NCI-H774 (cell line): ENCODE measurements at regions not wholly inside any gene's neighbourhood (a gene's known extent, or its start where the extent isn't known, plus 50 kb on each side); places are given as distances from the start of the nearest gene placed in this dataset.
"Not testable (repeated sequence)": the region's sequence is repeated elsewhere in the genome, so short reads cannot be mapped to it uniquely, and the experiment has no call there.

Experiments used
- DNase-seq: peaks from one replicate; lab custom pipeline; 2025; lab: John Stamatoyannopoulos, UW

- no peak for DNase-seq
These were observed 182.5 kb downstream of the TMEM167A start for GRCh38 chr5:82894716-82895115.

GRCh38 chr5:82889088-82889487, 188.1 kb downstream of the TMEM167A start:
- DNase-seq = no peak

GRCh38 chr5:82886911-82887310, 190.3 kb downstream of the TMEM167A start:
- no peak for DNase-seq

DNA sequence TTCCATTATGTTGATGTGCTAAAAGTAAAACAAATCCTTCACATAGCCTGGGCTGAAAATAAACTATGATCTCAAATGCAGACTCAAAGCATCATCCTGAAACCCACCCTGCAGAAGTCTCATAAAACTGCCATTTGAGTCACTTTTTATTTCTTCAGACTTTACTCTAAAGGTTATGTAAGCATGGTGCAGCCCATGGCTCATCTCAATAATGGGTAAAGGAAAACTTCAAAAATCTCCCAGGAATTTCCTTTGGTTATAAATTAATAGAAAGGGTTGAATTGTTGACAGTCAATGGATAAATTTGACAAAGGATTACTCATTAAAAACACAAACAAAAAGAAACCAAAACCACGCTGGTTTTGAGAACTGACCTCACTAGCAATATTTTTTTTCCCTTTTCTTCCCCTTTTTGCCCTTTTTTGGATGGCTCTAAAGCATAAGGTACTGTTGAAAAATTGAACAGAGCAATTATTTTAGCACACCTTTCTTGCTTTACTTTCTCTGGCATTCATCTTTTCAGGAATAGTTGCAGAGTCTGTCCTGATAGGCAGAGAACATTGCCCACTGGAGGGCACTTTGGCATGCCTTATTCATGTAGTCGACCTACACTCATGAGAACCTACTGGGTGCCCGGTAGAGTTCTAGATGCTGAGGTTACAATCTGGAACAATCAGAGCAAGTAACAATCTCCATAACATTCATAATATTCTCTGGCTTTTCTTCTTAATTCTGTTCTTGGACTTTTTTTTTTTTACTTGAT, 191.4 kb downstream of the TMEM167A start:
- no peak for DNase-seq

DNA sequence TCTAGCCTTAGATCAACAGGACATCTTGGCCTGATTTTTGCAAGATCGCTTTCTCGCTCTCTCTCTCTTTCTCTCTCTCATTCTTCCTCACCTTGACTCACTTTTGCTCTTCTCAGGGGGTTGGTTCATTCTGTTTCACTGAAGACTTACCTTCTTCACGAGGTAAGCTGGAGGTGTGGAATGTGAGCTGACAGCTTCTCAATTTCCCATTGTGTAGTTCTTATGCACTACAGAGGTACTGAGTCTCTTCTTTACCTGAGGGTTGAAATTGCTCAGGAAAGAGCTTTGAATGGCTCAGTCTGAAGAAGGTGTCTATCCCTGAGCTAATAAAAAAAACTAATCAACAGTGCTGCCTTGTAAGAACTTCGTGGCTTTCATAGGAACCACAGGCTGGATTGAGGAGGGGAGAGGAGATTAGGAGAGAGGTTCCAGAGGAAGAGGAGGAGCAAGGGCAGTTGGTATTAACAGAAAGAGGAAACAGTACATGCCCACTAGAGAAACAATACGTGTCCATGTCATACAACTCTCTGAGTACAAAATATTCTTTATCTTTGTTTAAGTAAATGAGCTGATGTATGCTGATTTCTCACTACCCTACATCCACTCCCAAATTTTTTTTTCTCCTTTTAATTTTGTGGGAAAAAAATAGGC, 192.2 kb downstream of the TMEM167A start:
- DNase-seq = no peak

DNA sequence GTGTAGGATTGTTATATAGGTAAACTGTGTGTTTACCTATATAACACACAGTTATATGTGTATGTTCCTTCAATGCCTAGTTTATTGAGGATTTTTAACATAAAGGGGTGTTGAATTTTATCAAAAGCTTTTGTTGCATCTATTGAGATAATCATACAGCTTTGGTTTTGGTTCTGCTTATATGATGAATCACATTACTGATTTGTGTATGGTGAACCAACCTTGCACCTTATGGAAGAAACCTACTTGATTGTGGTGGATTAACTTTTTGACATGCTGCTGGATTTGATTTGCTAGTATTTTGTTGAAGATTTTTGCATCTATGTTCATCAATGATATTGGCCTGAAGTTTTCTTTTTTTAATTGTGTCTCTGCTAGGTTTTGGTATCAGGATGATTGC, 194.9 kb downstream of the TMEM167A start:
- DNase-seq = no peak

DNA sequence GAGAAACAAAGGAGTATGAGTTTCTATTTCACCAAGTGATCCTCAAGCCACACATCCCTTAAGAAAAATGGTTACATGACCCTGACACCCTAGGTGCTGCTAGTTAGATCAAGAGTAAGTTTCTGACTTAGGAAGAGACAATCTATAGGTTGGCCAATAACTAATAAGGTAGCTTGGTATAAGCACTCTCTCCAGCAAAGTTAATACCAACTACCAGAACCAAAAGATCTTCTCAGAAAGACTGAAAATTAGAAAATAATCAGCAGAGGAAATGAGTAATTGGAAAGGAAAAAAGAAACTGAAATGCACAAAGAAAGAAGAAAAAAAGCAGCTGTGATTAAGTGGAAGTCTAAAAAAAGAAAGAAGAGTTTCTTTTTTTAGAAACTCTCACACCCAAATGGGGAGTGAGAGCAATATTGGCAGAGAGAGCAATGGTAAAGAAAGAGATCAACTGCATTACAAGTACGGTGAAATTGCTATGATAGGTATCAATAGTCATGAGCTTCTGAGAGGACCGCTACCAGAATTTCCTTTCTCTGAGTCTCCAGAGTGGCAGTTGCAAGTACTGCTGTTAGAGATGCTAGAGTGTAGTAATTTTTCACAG, 195.5 kb downstream of the TMEM167A start:
- no peak for DNase-seq

GRCh38 chr5:82879089-82879488, 198.1 kb downstream of the TMEM167A start:
- no peak for DNase-seq

DNA sequence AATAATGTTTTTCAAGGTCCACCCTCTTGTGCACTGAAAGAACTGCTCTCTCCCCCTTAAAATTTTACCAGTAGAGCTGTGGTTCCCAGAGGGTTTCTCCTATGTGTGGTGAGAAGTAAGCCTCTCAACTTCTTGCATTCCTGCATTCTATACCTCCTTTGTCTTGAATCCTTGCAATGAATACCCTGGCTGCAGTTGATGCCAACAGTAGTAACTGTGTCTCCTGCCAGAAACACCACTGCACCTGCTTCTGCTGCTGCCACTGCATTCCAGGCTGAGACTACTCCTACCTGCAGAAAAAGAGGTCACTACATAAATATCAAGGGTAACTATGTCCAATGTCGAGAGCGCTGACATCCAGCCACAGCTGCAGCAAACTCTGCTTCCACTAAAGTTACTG, 203.7 kb downstream of the TMEM167A start:
- no peak for DNase-seq

DNA sequence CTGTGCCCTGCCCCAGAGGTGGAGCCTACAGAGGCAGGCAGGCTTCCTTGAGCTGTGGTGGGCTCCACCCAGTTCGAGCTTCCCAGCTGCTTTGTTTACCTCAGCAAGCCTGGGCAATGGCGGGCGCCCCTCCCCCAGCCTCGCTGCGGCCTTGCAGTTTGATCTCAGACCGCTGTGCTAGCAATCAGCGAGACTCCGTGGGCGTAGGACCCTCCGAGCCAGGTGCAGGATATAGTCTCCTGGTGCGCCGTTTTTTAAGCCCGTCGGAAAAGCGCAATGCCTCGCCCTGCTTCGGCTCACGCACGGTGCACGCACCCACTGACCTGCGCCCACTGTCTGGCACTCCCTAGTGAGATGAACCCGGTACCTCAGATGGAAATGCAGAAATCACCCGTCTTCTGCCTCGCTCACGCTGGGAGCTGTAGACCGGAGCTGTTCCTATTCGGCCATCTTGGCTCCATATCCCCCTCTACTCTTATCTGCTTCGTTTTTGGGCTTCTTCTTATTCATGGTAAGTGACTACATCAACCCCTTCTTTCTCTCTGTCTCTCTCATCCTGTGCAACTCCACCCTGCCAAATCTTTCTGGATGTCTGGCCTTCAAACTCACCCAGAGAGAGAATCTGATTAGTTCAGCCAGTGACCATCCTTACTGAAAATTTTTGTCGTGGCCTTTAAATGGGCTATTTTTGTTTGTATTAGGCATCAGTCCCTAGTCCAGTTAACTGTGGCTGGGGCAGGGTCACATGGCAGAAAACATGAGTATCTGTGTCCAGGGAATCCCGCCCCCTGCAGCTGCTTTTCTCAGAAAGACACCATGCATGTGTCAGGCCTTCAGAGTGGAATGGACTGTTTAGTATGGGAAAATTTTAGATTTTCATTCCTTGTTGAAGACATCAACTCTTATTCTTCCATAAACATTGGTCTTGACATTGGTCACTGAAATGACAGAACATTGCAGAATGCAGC, 204.6 kb downstream of the TMEM167A start:
- DNase-seq = not testable (repeated sequence)

DNA sequence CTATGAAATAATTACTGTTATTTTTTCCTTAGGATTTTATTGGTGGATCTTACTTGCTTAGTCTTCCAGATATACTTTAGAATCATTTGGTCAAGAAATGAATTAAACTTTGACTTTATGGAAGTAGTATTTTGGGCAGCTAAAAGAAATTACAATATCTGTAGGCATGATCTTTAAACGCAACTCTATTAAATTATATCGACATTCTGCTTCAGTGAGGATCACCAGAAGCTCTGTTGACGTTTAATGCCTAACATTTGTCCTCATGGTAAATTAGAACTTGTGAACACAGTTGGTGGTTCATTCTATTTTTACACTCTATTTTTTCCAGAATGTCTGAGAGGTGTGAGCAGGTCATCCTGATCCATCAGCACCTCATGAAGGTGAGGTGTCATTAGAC, 211.6 kb downstream of the TMEM167A start:
- DNase-seq = no peak

GRCh38 chr5:82863266-82863665, 213.9 kb downstream of the TMEM167A start:
- DNase-seq = no peak

GRCh38 chr5:82862711-82863110, 214.5 kb downstream of the TMEM167A start:
- DNase-seq = no peak

DNA sequence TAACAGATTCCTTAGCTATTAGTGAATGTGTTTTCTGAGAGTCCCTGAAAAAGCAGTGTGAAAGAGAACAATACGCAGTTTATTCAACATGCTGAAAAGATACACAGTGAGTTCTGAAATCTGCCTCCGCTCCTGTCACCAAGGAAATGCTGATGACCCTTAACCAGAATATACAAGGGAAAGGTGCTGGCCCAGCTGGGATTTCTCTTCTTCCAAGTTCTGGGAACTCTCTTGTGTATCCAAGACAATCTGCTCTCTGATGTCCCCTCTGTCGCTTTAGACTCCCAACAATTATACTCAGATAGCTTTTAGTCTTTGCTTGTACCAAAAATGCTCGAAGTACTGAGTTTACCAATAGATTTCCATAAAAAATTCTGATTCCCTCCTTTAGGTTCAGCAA, 214.9 kb downstream of the TMEM167A start:
- DNase-seq = no peak

DNA sequence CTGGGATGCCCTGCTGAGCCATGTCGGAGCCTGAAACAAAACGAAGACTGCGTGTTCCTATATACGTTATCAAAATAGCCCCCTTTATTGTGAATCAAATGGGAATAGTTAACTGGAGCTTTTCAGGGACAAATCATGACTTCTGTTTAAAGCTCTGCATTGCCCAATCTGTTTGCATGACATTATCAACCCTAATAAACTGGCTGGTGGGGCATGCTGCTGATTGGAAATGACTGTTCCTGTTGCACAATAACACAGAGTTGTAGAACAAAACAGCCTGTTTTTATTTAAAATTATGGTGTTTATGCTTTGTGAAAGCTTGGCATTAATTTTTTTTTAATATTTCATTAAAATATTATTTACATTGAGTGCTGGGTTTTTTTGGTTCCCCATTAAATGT, 215.5 kb downstream of the TMEM167A start:
- DNase-seq = no peak

DNA sequence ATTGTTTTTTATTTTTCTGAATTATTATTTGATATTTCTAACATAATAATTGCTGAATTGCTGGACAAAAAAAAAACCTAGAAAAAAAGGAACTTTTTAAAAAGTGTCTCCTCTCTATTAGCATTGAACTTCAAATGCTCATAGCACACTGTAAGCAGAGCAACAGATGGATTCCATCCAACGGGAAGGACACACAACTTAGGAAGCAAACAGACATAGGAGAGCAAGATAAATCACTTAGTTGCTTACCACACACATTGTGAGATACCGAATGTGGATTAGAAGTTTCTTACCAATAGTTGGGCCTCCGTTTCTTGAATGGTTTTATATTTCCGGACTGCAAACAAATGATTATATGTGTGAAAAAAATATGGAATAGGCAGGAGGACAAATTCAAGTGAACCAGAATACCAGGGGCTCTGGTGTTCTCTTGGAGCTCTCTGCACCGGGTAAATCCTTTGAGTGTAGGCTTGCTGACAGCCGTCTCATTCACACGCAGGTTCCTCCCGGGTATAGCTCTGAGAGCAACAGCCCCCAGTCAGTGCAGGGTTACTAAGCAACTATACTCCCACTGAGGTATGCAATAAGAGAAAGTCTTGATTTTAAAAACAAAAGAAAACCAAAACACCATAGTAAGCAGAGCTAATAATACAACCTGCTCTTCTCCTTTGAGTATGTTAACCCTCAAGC, 217.6 kb downstream of the TMEM167A start:
- DNase-seq = no peak

DNA sequence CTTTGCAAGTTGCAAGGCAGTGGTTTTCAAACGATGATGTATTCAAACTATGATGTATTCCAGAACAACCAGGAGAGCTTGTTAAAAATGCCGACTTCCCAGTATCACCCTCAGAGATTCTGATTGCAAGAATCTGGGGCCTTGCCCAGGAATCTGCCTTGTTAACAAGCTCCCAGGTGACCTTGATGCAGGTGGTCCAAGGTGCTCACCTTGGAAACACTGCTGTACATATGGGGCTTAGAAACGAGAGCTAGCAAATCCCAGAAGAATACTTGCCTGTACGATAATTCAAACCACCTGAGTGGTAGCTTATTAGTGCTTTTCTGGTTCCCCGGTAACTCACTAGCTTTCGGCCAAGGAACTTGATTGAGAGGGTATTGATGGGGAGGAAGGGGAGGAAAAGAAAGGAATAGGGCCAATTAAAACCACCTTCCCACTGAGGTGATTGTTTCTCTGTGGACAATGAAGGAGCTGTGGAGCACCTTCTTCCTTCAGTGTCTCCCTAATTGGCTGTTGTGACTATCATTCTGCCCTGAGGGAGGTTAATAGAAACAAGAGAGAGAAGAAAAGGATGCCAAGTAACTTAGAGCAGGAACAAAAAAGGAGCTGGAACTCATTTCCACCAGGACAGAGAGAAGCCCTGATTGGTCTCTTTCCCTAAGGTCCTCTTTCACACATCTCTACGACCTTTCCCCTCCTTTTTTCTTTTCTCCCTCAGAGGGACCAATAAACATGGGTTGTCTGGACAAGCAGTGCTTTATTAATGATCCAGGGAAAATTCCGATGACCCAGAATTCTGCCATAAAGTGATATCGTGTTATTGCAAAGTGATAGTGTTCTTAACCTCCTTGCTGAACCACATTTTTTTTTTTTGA, 218.8 kb downstream of the TMEM167A start:
- DNase-seq = no peak

GRCh38 chr5:82855893-82856550, 221.2 kb downstream of the TMEM167A start:
- no peak for DNase-seq

GRCh38 chr5:82854956-82855355, 222.2 kb downstream of the TMEM167A start:
- no peak for DNase-seq

DNA sequence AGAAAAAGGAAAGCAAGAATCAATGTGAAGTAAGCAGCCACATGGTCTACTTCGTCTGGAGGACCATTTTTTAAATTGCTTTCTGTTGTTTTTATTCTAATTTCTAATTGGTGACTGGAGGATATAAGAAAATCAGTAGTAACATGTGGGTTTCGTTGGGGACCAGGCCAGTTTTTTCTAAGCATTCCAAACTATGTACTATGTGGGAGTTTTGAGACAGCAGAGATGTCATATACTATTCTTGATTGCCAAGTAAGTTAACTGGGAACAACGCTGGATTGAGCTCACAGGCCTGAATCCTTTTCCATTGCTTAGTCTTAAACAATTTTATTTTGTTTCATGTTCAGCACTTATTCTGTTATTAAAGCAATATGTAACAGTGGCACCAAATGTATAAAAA, 225.7 kb downstream of the TMEM167A start:
- no peak for DNase-seq
